Glomerular visceral epithelial cell (primary cell): ENCODE measurements at regions not wholly inside any gene's neighbourhood (a gene's known extent, or its start where the extent isn't known, plus 50 kb on each side); places are given as distances from the start of the nearest gene placed in this dataset.

Experiments
- DNase-seq: peaks from one replicate; pipeline ENCODE4 v3.0.0-alpha.2; 2016; ENCODE audit errors: extremely low spot score

DNA sequence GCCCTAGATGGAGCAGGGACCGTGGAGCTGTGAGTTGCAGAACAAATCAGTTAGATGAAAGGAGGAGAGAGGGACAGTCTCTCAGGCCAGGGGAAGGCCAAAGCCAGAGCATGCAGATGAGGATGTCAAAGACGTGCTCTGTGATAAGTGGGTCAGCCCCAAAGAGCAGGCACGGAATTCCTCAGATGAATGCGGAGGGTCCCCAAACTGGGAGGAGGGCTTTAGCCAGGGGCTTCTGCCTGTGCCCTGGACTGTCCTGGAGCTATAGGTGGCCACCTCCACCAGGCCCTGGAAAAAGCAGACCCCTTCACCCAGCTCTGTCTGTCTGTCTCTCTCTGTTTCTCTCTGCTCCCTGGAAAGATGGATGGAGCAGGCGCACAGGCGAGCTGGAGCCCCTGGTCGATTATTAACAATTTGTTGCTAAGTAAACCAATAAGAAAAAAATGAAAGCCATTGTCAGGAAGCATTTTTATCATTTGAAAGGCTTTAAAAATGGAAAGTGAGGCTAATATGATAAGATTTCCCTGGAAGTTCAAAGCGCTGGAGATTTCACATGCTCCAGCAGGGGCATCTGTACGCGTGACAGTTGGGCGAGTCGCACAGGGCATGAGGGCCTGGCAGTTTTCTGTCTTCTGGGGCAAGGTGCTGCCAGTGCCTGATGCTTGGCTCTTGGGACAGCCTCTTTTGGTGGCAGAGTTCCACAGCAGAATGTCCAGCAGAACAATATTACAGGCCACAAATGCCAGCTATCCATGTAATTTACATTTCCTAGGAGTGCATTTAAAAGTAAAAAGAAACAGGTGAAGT is 241.0 kb downstream of the GLI2 start:
- DNase-seq, result no peak

DNA sequence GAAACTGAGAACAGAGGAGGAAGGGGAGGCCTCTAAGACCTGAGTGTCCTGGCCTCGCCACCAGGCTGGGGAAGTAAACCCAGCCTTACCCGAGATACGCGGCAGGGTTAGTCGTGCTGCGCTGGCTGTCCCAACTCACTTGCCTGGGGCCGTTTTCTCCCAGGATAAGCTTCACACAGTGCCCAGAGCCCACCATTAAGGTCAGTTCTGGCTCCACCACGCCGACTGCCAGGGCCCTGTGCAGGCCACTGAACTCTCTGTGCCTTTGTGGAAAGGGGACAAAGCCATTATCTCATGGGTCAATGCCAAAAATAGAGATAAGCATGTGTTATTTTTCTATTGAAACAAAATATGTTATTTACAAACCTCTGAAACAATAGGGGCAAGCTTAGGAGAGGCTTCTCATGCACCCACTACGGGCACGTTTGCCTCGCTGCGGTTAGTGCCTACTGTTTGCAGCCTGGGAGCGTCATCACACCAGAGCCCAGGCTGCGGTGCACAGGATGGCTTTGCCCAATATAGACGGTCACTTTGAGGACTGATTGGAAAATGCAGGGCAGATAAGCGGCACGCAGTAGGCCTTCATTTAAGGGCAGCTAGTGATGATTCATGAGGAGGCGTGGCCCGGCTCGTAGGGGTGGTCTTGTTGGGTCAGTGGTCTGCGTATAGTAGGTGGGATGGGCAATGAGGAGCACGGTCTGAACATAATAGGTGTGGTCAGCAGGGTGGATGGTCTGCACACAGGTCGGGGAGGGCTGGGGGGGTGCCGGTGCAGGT is 242.1 kb downstream of the GLI2 start:
- DNase-seq, result no peak

DNA sequence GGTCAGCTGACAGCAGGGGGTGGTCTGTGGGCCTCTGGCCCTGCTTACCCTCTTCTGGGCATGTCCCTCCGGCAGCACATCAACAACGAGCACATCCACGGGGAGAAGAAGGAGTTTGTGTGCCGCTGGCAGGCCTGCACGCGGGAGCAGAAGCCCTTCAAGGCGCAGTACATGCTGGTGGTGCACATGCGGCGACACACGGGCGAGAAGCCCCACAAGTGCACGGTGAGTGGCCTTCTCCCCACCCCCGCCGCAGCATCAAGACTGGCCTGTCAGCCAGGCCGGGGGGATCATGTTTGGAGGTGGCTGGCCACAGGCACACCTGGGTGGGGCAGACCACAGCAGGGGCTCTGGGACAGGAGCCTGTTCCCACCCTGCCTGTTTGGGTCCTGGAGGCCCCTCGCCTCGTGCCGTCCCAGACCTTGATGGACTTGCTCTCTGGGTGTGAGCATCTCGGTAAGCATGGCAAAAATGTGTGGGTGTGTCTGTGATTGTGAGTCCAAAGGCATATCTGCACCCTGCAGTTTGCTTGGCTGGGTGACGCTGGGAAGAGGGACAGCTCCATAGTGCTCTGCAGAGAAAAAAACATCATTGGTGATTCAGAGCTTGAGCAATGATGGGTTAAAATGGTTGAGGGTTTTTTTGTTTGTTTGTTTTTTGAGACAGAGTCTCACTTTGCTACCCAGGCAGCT is 242.8 kb downstream of the GLI2 start:
- no peak for DNase-seq

DNA sequence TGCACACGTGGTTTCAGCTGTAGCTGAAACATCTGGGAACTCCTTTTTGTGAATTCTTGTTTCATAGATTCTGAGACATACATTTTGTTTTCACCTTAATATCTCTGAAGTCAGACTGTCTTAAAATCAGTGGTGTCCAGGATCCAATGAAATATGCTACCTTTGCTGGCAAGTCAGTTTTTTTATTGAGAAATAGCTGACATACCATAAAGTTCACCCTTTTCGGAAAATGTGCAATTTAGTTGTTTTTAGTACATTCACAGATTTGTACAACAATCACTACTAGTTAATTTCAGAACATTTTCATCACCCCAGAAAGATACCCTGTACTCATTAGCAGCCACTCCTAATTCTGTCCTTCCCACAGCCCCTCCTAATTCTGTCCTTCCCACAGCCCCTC is 243.7 kb downstream of the GLI2 start:
- no peak for DNase-seq

DNA sequence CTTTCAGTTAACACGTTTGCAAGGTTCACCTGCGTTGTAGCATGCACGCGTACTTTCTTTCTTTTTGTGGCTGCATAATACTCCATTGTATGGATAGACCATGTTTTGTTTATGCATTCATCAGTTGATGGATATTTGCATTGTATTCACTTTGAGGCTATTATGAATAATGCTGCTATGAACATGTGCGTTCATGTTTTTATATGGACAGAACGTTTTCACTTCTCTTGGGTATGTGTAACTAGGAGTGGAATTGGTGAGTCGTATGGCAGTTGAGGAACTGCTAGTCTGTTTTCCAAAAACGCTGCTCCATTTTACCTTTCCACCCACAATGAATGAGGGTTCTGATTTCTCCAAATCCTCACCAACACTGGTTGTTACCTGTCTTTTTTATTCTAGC is 244.3 kb downstream of the GLI2 start:
- DNase-seq, result no peak

DNA sequence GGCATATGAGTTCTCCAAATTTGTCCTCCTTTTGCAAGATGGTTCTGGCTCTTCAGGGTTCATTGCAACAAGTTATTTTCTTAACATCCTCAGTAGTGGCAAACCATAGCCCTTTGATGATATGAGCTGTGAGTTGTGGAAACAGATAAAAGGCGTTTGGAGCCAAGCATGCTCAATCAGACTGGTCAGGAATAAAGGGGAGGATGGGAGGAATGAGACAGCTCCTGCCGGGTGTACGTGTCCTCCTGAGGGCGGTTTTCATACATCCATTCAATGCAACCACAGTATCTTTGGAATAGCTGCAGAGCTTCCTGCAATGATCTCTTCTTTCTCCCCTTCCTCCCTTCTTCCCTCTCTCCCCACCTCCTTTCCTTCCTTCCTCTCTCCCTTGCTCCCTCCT is 245.8 kb downstream of the GLI2 start:
- DNase-seq, result no peak

DNA sequence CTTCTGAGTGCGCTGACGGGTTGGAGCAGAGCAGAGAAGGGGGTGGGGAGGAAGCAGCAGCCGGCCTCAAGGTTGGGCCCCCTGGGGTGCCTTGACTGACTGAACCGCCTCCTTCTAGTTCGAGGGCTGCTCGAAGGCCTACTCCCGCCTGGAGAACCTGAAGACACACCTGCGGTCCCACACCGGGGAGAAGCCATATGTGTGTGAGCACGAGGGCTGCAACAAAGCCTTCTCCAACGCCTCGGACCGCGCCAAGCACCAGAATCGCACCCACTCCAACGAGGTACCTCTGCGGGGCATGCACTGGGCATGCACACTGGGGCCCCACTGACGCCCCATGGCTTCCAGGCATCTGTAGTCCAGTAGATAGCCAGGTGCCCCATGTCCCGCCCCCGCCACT is 246.9 kb downstream of the GLI2 start:
- no peak for DNase-seq

DNA sequence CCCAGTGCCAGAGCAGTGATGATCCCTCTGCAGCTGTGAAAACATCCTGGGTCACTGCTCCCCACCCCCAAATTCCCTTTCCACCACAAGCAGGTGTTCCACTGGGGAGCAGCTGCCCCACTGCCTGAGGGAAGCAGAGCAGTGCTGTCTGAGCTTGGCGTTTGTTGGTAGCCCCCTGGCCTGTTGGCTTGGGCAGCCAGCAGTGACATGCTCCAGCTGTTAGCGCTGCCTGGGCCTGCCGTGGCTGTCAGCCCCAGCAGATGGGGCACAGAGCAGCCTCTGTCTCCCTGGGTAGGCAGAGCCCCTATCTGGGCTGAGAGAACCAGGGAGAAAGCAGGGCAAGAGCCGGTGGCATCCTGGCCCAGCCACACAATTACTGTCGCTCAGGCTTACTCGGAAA is 247.7 kb downstream of the GLI2 start:
- no peak for DNase-seq

DNA sequence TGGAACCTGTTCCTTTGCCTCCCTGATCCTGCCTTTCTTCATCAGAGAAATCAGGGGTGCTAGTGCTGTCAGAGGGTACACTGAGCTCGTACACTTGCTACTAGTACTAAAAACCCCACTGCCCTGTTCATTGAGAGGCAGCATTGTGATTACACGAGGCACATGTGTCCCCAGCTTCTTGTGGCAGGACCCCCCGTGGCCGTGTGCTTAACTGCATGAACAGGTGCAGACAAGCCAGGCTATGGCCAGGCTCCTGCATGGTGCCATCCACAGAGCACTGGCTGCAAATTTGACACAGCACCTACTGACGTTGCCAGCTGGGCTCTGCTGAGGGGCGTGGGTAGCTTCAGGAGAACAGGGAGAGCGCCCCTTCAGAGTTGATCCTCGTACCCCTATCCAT is 248.4 kb downstream of the GLI2 start:
- no peak for DNase-seq

DNA sequence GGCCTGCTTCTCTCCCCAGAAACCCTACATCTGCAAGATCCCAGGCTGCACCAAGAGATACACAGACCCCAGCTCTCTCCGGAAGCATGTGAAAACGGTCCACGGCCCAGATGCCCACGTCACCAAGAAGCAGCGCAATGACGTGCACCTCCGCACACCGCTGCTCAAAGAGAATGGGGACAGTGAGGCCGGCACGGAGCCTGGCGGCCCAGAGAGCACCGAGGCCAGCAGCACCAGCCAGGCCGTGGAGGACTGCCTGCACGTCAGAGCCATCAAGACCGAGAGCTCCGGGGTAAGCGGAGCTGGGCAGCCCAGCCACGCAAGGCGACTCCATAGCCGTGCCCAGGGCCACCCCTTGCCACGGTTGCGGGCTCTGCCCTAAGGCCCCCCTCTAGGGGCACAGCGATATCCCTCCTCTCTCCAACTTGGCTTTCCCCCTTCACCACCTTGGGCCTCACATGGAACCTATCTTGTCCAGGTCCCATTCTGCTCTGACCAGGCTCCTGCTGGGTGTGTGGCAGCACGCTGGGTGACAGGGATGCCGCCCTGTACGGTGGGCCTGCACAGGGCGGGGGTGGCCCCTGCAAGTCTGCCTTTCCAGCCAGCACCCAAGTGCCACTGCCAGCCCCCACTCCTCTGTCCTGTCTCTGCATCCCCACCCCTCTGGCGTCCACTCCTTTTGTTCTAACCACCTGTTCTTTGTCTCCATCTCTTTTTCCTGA is 248.9 kb downstream of the GLI2 start:
- no peak for DNase-seq

DNA sequence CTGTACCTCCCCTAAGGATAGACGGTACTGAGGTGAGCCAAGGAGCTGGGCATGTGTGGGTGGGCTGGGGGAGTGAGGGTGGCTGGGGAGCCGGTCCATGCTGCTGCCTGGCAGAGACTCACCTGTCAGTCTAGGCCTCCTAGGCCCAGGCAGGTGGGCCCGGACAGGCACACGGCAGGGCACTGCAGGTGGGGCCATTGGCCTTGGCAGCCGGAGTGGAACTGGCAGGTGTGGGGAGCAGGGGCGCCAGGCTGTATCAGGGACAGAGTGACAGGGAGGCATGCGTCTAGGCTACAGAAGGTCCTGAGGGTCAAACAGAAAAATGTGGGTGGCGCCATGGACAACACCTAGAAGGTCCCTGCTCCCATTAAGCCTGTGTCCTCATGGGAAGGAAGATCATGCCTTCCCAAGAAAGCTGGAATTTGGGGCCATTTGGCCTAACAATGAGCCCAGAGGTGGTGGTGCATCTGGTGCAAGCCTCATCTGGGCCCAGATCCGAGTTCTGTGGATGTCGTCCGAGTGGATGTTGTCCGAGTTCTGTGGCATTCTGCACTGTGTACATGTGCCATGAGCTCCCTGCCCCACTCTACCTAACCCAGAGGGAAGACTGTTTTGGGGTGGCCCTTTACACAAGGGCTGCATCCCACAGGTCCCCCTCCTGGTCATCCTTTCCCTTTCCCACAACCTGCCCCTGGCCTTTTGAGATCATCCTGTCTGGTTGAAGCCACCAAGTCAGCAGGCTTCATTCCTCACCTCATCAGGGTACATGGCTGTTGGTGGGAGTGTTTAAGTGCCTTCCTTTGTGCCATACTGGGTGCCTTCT is 249.7 kb downstream of the GLI2 start:
- DNase-seq, result no peak

DNA sequence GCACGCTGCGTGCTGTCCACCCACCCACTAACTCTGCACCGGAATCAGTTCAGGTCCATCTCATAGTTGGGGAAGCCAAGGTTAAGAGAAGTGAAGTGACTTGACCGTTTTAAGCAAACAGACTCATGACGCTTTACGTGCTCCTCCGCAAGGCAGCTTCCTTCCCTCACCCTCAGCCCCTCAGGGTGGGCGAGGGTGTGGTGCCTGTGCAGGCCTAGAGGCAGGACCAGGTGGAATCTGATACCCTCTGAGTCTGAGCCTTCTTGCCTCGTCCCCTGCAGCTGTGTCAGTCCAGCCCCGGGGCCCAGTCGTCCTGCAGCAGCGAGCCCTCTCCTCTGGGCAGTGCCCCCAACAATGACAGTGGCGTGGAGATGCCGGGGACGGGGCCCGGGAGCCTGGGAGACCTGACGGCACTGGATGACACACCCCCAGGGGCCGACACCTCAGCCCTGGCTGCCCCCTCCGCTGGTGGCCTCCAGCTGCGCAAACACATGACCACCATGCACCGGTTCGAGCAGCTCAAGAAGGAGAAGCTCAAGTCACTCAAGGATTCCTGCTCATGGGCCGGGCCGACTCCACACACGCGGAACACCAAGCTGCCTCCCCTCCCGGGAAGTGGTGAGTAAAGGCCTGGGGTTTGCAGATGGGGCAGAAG is 250.5 kb downstream of the GLI2 start:
- no peak for DNase-seq

DNA sequence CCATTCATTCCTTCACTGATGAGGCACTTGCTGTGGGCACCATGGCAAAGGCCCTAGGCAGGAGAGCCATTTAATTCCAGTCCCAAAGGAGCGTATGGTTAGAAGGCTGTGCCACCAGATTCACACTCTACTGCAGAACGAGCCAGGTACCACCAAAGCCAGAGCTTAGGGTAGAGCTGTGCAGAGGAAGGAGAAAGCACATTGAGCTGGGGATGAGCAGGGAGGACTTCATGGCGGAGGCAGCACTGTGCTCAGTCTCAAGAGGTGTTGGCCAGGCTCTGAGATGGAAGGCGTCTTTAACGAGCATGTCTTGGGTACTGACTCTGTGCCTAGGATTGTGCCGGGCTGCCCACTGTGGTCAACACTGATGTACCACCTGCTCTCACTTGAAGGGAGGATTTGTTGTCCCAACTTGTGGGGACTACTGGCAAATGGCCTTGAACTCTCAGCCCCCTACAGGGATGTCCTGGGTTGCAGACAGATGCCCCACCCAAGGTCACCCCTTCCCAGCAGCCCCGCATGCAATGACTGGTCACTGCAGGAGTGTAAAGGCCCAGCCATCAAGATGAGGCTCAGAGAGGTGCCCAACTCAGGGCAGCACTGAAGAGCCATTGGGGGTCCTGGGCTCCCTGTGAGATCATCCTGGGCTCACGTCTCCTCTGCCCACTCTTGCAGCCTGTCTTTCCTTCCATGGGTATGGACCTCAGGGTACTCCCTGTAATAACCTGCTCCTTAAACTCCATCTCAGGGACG is 251.4 kb downstream of the GLI2 start:
- no peak for DNase-seq

DNA sequence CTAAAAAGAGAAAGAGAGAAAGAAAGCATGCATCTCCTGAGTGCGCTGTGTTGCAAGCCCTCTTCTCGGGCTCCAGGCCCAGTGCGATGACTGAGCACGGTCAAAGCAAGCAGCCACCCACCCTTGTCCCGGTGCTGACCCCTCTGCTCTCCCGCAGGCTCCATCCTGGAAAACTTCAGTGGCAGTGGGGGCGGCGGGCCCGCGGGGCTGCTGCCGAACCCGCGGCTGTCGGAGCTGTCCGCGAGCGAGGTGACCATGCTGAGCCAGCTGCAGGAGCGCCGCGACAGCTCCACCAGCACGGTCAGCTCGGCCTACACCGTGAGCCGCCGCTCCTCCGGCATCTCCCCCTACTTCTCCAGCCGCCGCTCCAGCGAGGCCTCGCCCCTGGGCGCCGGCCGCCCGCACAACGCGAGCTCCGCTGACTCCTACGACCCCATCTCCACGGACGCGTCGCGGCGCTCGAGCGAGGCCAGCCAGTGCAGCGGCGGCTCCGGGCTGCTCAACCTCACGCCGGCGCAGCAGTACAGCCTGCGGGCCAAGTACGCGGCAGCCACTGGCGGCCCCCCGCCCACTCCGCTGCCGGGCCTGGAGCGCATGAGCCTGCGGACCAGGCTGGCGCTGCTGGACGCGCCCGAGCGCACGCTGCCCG is 252.5 kb downstream of the GLI2 start:
- DNase-seq, result no peak

DNA sequence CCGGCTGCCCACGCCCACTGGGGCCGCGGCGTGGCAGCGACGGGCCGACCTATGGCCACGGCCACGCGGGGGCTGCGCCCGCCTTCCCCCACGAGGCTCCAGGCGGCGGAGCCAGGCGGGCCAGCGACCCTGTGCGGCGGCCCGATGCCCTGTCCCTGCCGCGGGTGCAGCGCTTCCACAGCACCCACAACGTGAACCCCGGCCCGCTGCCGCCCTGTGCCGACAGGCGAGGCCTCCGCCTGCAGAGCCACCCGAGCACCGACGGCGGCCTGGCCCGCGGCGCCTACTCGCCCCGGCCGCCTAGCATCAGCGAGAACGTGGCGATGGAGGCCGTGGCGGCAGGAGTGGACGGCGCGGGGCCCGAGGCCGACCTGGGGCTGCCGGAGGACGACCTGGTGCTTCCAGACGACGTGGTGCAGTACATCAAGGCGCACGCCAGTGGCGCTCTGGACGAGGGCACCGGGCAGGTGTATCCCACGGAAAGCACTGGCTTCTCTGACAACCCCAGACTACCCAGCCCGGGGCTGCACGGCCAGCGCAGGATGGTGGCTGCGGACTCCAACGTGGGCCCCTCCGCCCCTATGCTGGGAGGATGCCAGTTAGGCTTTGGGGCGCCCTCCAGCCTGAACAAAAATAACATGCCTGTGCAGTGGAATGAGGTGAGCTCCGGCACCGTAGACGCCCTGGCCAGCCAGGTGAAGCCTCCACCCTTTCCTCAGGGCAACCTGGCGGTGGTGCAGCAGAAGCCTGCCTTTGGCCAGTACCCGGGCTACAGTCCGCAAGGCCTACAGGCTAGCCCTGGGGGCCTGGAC is 253.2 kb downstream of the GLI2 start:
- no peak for DNase-seq

DNA sequence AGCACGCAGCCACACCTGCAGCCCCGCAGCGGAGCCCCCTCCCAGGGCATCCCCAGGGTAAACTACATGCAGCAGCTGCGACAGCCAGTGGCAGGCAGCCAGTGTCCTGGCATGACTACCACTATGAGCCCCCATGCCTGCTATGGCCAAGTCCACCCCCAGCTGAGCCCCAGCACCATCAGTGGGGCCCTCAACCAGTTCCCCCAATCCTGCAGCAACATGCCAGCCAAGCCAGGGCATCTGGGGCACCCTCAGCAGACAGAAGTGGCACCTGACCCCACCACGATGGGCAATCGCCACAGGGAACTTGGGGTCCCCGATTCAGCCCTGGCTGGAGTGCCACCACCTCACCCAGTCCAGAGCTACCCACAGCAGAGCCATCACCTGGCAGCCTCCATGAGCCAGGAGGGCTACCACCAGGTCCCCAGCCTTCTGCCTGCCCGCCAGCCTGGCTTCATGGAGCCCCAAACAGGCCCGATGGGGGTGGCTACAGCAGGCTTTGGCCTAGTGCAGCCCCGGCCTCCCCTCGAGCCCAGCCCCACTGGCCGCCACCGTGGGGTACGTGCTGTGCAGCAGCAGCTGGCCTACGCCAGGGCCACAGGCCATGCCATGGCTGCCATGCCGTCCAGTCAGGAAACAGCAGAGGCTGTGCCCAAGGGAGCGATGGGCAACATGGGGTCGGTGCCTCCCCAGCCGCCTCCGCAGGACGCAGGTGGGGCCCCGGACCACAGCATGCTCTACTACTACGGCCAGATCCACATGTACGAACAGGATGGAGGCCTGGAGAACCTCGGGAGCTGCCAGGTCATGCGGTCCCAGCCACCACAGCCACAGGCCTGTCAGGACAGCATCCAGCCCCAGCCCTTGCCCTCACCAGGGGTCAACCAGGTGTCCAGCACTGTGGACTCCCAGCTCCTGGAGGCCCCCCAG is 254.1 kb downstream of the GLI2 start:
- no peak for DNase-seq

DNA sequence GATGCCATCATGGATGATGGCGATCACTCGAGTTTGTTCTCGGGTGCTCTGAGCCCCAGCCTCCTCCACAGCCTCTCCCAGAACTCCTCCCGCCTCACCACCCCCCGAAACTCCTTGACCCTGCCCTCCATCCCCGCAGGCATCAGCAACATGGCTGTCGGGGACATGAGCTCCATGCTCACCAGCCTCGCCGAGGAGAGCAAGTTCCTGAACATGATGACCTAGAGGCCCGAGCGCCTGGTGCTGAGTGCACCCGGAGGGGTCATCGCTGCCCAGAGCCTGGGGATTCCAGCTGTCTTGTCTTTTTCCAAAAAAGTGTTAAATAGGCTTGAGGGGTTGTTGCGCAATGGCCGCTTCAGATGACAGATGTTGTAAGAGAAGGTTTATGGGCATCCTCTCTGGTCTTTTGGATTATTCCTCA is 254.8 kb downstream of the GLI2 start:
- DNase-seq, result no peak
